ENCODE measurements at regions not wholly inside any gene's neighbourhood (a gene's known extent, or its start where the extent isn't known, plus 50 kb on each side); places are given as distances from the start of the nearest gene placed in this dataset.

DNA sequence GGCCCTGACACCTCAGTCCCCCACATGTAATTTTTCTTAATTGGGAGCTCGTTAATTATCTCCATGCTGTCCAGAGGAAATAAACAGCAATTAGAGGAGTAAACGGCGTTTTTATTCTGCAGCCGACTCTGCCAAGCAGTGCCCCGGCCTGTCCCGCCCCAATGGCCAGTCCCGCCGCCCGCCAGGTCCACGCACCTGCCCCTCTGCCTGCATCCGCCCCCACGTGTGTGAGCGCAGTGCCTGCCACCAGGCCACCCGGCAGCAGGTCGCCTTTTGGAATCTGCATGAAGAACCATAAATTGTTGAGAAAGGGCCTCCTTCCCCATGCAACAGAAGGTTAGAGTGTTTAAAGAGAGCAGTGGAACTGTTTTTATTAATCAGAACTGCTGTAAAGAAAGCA is 87.5 kb upstream of the LINGO1 start:
- TF ChIP-seq POLR2AphosphoS5 (IDR thresholded peaks at IDR 0.05) (no peak), POLR2A (IDR thresholded peaks at IDR 0.05) (no peak), EP300 (IDR thresholded peaks at IDR 0.05) (no peak)
- TF ChIP-seq, protein P1, sequence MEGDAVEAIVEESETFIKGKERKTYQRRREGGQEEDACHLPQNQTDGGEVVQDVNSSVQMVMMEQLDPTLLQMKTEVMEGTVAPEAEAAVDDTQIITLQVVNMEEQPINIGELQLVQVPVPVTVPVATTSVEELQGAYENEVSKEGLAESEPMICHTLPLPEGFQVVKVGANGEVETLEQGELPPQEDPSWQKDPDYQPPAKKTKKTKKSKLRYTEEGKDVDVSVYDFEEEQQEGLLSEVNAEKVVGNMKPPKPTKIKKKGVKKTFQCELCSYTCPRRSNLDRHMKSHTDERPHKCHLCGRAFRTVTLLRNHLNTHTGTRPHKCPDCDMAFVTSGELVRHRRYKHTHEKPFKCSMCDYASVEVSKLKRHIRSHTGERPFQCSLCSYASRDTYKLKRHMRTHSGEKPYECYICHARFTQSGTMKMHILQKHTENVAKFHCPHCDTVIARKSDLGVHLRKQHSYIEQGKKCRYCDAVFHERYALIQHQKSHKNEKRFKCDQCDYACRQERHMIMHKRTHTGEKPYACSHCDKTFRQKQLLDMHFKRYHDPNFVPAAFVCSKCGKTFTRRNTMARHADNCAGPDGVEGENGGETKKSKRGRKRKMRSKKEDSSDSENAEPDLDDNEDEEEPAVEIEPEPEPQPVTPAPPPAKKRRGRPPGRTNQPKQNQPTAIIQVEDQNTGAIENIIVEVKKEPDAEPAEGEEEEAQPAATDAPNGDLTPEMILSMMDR (IDR thresholded peaks at IDR 0.05): no peak
